ENCODE measurements at regions not wholly inside any gene's neighbourhood (a gene's known extent, or its start where the extent isn't known, plus 50 kb on each side); places are given as distances from the start of the nearest gene placed in this dataset.
"Not testable (repeated sequence)": the region's sequence is repeated elsewhere in the genome, so short reads cannot be mapped to it uniquely, and the experiment has no call there.

DNA sequence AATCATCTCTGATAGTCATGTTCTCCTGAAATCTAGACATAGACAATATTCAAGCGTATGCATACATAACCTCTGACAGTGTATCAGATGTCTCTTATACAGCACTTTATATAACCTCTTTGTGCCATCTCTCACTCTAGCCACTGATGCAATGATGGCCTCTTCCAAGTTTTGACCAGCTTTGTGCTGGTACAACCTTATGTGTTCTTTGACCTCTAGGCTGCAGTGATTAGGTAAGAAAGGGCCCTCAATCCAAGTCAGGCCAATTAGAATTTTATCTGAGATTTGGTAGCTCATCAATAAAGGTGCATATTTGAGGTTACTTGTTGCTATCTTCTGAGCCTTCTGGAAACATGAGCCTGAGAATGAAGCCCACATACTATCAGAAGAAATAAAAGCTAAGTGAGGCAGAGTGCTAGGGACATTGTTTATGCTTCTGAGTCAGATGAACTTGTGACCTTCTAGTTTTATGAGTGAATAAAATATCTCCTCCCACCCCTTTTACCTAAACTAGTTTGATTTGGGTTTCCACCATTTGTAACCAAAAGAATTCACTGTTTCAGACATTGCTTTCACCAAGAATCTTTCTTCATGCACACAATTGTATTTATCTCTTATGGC lies 283.2 kb upstream of the SUCLG2 start:
- no peak for DNase-seq (ENCODE audit: low spot score, unreplicated experiment)
- Mint-ChIP-seq H3K4me3 (ENCODE audit: low read depth) (no peak overlapping the region), H3K36me3 (ENCODE audit: insufficient read depth) (no peaks in the 10 kb centered on the region), H3K27me3 (no peaks in the 10 kb centered on the region), H3K9me3 (ENCODE audit: low read depth) (peaks cover 6% of the 10 kb centered on the region), H3K4me1 (ENCODE audit: low read depth) (peaks cover 1% of the 10 kb centered on the region), H3K27ac (no peak overlapping the region)
- TF ChIP-seq, protein P1, sequence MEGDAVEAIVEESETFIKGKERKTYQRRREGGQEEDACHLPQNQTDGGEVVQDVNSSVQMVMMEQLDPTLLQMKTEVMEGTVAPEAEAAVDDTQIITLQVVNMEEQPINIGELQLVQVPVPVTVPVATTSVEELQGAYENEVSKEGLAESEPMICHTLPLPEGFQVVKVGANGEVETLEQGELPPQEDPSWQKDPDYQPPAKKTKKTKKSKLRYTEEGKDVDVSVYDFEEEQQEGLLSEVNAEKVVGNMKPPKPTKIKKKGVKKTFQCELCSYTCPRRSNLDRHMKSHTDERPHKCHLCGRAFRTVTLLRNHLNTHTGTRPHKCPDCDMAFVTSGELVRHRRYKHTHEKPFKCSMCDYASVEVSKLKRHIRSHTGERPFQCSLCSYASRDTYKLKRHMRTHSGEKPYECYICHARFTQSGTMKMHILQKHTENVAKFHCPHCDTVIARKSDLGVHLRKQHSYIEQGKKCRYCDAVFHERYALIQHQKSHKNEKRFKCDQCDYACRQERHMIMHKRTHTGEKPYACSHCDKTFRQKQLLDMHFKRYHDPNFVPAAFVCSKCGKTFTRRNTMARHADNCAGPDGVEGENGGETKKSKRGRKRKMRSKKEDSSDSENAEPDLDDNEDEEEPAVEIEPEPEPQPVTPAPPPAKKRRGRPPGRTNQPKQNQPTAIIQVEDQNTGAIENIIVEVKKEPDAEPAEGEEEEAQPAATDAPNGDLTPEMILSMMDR (IDR thresholded peaks at IDR 0.05; ENCODE audit: unreplicated experiment) = no peak

DNA sequence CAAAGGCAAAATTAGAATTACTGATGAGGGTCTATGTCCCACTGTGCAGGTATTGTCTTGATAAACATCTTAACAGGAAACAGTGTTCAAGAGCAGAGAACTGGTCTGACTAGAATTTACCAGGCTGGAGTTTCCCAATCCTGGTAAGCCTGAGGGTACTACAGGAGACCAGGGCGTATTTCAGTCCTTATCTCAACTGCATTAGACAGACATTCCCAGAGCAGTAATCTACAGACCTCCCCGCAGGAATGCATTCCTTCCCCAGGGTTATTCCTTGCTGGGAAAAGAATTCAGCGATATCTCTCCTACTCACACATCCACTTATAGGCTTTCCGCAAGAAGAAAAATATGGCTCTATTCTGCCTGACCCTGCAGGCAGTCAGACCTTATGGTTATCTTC lies 276.0 kb upstream of the SUCLG2 start:
- peaks cover 10% of the 10 kb centered on the region for H3K9me3 Mint-ChIP-seq (ENCODE audit: low read depth)
- H3K36me3 Mint-ChIP-seq (ENCODE audit: insufficient read depth); H3K27me3 Mint-ChIP-seq; H3K4me1 Mint-ChIP-seq (ENCODE audit: low read depth); H3K27ac Mint-ChIP-seq; DNase-seq (ENCODE audit: low spot score, unreplicated experiment); H3K4me3 Mint-ChIP-seq (ENCODE audit: low read depth): not testable (repeated sequence)

DNA sequence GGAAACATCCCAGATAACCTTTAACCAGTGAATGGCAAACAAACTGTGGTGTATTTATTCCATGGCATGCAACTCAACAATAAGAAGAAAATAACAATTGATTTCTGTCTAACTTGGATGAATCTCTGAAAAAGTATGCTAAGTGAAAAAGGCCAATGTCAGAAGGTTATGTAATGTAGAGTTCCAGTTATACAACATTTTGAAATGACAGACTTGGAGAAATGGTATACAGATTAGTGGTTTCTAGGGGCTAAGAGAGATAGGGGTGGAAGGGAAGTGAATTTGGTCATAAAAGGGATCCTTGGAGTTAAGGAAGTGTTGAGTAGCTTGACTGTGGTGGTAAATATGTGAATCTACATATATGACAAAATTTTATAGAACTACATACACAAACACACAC lies 269.4 kb upstream of the SUCLG2 start:
- Mint-ChIP-seq H3K9me3 (ENCODE audit: low read depth) (peaks cover 4% of the 10 kb centered on the region), H3K4me3 (ENCODE audit: low read depth) (no peak overlapping the region), H3K27ac (no peak overlapping the region), H3K36me3 (ENCODE audit: insufficient read depth) (no peaks in the 10 kb centered on the region), H3K4me1 (ENCODE audit: low read depth) (no peaks in the 10 kb centered on the region), H3K27me3 (no peaks in the 10 kb centered on the region)
- no peak for DNase-seq (ENCODE audit: low spot score, unreplicated experiment)
- TF ChIP-seq, protein P1 (IDR thresholded peaks at IDR 0.05; ENCODE audit: unreplicated experiment) = no peak

DNA sequence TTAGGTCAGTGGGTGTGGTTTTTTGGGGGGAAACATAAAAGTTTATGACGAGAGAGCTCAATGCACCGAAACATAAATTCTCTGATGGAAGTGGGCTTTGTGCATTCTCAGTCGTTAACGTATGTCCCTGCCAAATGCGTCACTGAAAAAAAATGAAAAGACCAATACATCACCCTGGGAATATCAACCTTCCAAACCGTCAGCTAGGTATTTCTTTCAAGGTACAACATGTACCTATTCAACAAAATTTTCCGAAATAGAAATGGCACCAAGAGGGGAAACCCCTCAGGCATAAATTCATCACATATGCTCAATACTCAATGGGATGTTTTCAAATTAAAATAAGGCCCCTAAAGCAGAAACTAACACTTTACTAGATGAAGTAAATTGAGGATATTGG lies 266.6 kb upstream of the SUCLG2 start:
- Mint-ChIP-seq H3K4me1 (ENCODE audit: low read depth) (no peaks in the 10 kb centered on the region), H3K36me3 (ENCODE audit: insufficient read depth) (no peaks in the 10 kb centered on the region), H3K27ac (no peak overlapping the region), H3K4me3 (ENCODE audit: low read depth) (no peak overlapping the region), H3K9me3 (ENCODE audit: low read depth) (peaks cover 4% of the 10 kb centered on the region), H3K27me3 (no peaks in the 10 kb centered on the region)
- TF ChIP-seq, protein P1 (IDR thresholded peaks at IDR 0.05; ENCODE audit: unreplicated experiment) = no peak
- DNase-seq (ENCODE audit: low spot score, unreplicated experiment) = no peak

DNA sequence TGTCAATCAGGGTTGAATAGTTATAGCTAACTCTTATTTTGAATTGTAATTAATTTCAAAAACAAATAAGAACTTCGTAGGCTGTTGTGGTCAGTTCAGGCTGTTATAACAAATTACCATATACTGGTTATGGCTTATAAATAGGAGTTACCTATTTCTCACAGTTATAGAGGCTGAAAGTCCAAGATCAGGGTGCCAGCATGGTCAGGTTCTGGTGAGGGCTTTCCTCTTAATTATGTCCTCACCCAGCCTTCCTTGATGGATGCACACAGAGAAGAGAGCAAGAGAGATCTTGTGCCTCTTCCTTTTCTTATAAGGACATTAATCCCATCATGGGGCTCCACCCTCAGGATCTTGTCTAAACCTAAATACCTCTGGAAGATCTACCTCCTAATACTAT lies 265.9 kb upstream of the SUCLG2 start:
- DNase-seq (ENCODE audit: low spot score, unreplicated experiment) = no peak
- no peaks in the 10 kb centered on the region for H3K4me1 Mint-ChIP-seq (ENCODE audit: low read depth)
- no peak overlapping the region for H3K27ac Mint-ChIP-seq
- H3K9me3 Mint-ChIP-seq (ENCODE audit: low read depth) = no peaks in the 10 kb centered on the region
- TF ChIP-seq, protein P1 (IDR thresholded peaks at IDR 0.05; ENCODE audit: unreplicated experiment) = no peak
- H3K27me3 Mint-ChIP-seq = no peaks in the 10 kb centered on the region
- H3K4me3 Mint-ChIP-seq (ENCODE audit: low read depth) = no peak overlapping the region
- H3K36me3 Mint-ChIP-seq (ENCODE audit: insufficient read depth) = no peaks in the 10 kb centered on the region

DNA sequence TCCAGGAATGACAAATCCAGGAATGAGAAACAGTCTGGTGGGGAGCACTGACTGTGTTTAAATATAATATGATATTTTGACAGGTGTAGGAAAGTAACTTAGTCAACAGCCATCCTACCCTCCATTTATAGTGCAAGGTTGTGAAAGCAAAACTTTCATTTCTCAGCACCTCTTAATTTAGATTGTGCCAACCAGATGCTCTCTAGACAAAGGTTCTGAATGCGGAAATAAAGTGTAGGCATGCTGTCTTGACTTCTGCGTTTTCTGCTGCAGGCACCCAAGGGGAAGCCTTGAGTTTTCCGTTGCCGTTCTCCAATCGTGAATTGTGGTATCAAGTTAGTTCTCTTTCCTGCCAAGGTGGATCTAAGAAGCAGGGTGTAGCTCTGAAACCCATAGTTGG lies 261.9 kb upstream of the SUCLG2 start:
- no peaks in the 10 kb centered on the region for H3K27me3 Mint-ChIP-seq
- H3K4me3 Mint-ChIP-seq (ENCODE audit: low read depth) = no peak overlapping the region
- no peaks in the 10 kb centered on the region for H3K36me3 Mint-ChIP-seq (ENCODE audit: insufficient read depth)

More for the DNA sequence above, 261.9 kb upstream of the SUCLG2 start:
- H3K4me1 Mint-ChIP-seq (ENCODE audit: low read depth) = peaks cover 7% of the 10 kb centered on the region
- no peak overlapping the region for H3K27ac Mint-ChIP-seq
- no peaks in the 10 kb centered on the region for H3K9me3 Mint-ChIP-seq (ENCODE audit: low read depth)
- DNase-seq (ENCODE audit: low spot score, unreplicated experiment) = no peak
- TF ChIP-seq, protein P1 (IDR thresholded peaks at IDR 0.05; ENCODE audit: unreplicated experiment) = no peak
